ENCODE measurements at regions not wholly inside any gene's neighbourhood (a gene's known extent, or its start where the extent isn't known, plus 50 kb on each side); places are given as distances from the start of the nearest gene placed in this dataset.
"Not testable (repeated sequence)": the region's sequence is repeated elsewhere in the genome, so short reads cannot be mapped to it uniquely, and the experiment has no call there.

DNA sequence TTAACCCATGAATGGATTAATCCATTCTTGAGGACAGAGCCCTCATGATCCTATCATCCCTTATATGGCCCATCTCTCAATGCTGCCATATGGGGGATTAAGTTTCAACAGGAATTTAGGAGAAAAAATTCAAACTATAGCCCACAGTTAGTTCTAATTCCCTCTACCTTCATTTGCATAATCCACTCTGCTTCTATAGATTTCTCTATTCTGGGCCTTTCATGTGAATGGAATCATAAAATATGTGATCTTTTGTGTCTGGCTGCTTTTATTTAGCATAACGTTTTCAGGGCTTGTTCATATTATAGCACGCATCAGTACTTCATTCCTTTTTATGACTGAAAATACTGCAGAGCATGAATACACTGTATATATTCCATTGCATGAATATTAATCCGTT is 55.4 kb downstream of the CTSL start:
- DNase-seq, result no peak
- intact Hi-C loops (cut with micrococcal nuclease), result no loop called here
- no peak for ATAC-seq

DNA sequence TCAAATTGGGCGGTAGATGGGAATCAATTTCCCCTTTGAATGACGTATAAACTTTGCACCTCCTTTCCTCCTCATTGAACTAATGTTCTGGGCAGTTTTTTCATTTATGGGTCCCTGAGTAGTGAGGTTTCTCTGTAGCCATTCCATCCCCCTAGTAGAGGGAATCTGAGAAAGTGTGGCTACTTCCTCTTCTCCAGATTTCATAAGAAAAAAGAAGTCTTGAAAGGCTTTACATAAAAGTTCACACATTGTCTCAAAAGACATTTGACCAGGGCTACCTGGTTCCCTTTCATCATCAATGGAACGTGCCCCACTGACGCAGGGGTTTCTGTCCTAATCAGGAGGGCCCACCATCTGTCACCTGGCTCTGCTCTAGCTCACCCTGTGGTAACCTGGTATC is 57.3 kb downstream of the CTSL start:
- DNase-seq (no peak), ATAC-seq (no peak)
- intact Hi-C loops (cut with micrococcal nuclease), result no loop called here

DNA sequence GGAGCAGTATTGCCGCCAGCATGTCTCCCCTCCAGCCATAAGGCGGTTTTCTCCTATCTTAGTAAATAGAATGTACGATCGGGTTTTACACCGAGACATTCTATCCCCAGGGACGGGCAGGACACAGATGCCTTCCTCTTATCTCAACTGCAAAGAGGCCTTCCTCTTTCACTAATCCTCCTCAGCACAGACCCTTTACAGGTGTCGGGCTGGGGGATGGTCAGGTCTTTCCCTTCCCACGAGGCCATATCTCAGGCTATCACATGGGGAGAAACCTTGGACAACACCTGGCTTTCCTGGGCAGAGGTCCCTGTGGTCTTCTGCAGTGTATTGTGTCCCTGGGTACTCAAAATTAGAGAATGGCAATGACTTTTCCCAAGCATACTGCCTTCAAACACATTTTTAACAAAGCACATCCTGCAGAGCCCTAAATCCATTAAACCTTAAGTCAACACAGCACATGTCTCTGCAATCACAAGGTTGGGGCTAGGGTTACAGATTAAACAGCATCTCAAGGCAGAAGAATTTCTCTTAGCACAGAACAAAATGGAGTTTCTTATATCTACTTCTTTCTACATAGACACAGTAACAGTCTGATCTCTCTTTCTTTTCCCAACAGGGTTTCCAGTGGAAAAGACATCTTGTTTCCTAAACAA is 59.5 kb downstream of the CTSL start:
- DNase-seq; intact Hi-C loops (cut with micrococcal nuclease); ATAC-seq: not testable (repeated sequence)

DNA sequence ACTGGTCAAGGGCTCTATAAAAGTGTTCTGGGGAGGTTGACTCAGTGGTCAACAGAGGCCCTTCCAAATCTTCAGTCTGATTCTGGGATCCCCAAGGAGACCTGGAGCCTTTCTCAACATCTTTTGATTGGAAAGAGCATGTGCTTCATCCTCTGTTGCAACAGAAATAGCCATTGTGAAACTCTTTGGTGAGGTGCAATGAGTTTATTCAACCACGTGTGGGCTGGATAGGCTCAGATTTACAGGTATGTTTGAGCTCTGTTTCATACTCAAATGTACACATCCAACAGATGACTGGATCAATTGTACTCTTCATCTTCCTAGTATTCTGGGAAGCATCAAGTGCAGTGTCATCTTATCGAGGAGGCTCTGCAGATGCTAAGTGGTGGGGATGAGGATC is 60.5 kb downstream of the CTSL start:
- intact Hi-C loops (cut with micrococcal nuclease), result no loop called here
- DNase-seq, result no peak
- no peak for ATAC-seq

DNA sequence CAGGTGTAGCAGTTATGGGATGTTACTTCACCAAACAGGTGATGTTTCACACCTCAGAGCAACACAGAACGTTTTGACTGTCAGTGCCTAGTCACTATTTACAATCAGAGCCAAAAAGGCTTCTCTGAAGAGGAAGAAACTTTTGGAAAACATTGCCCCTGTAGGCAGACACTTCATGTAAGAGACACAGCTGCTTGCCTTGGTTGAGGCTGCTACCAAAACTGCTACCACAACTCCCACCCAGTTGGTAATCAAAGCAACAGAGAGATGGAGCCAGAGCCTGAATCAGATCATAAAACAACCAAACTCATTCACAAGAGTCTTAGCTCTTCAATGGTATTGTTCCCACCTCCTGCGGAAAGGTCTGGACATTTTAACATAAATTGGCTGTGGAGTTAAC is 61.0 kb downstream of the CTSL start:
- intact Hi-C loops (cut with micrococcal nuclease), result no loop called here
- DNase-seq, result no peak

DNA sequence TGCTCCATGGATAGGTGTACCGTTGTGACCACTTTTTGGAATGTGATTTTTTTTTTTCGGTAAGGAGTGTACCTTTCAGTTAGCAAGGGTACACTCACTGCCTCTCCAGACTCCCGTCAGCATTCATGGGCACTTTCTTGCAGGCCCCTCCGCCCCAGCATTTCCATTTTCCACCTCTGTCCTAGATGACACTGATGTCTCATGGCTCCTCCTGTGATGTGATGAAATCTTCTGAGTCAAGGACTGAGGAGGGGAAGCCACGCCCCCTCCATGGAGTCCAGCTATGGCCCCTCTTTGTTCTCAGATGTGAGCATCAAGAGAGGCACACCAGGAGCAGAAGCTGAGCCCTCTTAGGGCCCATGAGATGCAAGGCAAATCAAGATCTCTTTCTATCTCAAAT is 61.8 kb downstream of the CTSL start:
- DNase-seq (no peak), ATAC-seq (no peak)
- intact Hi-C loops (cut with micrococcal nuclease), result no loop called here

More for the DNA sequence above, 61.0 kb downstream of the CTSL start:
- no peak for ATAC-seq

DNA sequence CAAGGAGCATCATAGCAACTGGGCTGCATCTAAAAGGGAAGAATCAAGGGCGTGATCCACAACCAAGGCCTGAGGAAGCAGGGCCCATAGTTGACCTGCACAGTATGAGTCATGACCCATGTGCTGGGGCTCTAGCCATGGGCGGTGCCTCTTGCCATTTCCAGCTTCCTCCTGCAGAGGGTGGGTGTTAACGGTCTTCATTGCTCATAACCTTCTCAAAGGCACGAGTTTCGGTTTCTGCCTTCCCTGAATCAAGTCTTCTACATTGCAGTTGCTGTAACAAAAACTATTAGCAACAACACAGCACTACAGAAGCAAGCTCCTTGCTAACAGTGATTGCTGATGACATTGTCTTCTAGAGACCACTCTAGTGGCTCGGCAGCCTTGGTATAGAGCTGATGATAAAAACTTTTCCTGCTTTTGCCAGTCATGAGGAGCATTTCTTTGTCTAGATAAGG is 66.9 kb downstream of the CTSL start:
- DNase-seq (peak; percentile 56), ATAC-seq (peak; percentile 97)
- intact Hi-C loops (cut with micrococcal nuclease), result no loop called here

DNA sequence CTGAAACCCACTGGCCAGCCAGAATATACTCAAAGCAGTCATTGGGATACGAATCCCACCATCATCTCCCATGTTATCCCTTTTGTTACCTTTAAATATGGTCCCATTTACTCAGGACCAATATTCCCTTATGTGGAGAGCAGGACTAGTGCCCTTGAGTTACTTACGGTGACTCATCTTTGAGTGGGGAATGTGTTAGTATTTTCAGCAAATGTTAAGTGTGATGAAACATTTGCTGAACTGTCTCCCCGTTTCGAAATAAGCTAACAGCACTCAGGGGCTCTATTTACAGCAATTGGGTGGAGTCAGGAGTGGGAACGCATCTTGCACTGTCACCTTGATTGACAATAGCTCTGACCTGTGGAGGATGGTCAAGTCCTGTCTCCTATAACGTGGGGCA is 67.4 kb downstream of the CTSL start:
- no peak for DNase-seq
- peak; percentile 42 for ATAC-seq
- intact Hi-C loops (cut with micrococcal nuclease), result no loop called here

DNA sequence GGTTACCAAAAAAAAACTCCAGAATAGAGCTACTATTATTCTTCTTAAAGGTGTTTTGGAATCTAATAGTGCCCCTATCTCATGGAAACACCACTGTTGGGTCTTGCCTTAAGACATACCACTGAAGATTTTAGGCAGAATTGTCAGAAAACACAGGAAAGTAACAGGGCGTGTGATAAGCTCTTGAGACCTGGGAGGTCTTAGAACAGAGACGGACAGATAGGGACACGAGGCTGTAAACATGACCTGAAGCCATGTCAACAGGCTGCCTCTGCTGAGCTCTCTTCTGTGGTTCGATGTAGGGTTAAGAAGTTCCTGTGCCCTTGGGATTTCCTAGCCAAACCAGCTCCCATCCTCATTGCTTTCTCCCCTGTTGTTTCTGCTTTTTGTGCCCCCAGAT is 69.3 kb downstream of the CTSL start:
- DNase-seq (no peak), ATAC-seq (no peak)
- intact Hi-C loops (cut with micrococcal nuclease), result no loop called here

DNA sequence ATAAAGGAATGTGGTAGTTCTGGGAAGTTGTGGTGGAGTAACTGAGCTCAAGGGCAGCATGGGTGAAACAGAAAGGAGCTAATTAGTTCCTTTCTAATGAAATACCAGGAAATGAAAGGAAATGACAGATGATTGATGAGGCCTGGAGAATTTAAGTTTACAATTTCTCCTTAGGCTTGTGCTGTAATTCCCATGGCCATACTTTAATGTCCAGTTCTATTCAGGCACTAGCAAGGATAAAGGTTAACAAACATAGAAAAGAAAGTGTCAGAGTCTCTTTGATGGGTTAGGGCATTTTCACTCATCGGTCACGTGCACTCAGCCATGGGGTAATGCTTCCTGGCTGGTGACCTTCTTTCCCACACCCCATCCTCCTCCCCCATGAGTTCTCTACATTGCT is 70.3 kb downstream of the CTSL start:
- intact Hi-C loops (cut with micrococcal nuclease), result no loop called here
- no peak for DNase-seq
- ATAC-seq, result no peak

DNA sequence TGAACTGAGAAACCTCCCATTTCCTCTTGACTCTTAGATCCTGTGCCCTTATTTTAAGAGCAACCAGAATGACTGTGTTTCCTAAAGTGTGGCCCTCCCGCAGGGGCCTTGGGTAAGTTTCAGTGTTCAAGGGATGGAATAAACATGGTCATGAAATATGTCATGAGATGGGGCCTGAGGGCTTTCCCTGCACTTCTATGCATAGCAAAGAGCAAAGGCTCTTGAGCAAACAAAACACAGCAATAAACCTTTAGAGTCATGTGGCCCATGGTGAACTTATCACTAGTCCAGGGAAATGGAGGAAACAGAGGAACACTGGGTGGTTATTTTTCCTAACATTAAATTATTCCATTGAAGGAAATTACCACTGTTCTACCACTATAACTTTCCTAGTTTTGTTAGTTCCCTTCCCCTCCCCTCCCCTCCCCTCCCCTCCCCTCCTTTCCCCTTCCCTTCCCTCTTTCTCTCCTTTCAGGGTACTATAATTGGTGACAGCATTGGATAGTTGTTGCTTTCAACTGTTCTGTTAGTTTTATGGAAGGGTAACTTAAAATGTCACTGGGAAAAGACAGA is 72.4 kb downstream of the CTSL start:
- intact Hi-C loops (cut with micrococcal nuclease), result no loop called here
- DNase-seq (no peak), ATAC-seq (no peak)

DNA sequence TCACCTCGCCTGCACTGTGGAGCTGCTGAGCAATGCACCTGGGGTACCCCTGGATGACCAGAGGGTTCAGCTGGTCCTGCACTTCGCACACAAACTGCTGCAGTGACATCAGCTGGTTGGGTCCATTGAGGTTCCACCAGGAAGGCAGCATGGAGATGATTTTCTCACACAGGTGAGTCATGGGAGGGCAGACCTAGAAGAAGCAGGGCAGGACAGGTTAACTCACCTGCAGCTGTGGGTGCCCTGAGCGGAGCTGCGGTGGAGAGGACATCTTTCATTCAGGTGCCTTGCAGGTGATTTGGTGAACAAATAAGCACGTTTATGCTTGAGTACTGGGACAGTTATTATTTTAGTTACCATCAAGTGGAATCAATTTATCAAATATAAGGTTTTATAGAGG is 73.6 kb downstream of the CTSL start:
- ATAC-seq, result no peak
- intact Hi-C loops (cut with micrococcal nuclease), result no loop called here
- DNase-seq, result no peak

DNA sequence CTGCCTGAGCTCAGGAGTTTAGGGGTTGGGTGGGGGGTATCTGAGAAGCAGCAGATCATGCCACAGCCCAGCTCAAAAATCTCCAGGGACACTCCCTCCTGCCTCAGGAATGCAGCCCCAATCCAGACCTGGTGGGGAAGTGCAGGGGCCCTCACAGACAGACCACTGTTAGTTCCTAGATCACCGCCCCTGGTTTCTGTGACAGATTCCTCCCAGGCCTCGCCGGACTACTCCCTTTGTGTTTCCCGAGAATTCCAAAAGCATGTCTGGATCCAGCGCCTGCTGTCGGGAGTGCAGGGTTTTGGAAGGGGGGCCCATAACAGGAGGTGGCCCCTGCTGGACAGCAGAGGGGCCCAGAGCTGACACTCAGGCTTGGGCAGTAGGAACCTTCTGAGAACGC is 74.5 kb downstream of the CTSL start:
- ATAC-seq (no peak), DNase-seq (no peak)
- intact Hi-C loops (cut with micrococcal nuclease), result no loop called here

DNA sequence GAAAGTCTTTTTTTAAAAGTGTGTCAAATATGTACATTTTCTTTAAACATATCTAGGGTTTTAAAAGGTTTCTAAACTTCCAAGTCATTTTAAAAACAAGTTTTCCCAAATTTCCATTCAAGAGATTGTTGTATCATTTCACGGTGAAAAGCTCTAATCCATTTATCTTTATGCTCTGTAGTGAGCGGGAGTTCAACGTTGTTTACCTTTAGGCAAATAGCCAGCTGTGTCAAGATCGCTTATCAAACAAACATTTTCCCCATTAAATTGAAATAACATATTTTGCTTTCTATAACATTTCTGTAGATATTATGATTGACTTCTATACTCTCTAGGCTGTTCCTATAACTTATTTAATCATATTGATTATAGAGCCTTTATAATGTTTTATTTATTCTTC is 75.1 kb downstream of the CTSL start:
- DNase-seq (no peak), ATAC-seq (no peak)
- intact Hi-C loops (cut with micrococcal nuclease), result no loop called here

DNA sequence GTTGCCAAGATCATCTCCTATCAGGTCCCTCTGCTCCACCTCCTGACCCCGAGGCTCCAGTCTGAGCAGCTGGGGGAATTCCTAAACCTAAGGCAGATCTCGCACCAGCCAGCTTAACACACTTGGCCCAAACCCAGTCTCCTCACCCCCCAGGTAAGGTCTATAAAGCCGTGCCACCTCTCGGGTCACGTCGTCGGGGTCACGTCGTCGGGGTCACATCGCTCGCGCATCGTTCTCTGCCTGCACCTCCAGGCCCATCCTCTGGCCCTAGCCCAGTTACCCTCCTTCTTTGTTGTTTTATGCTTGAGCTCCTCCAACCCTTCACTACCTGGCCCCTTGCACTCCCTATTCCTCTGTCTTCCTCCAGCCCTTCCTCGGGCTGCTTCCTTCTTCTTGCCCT is 77.2 kb downstream of the CTSL start:
- DNase-seq, result no peak
- intact Hi-C loops (cut with micrococcal nuclease), result no loop called here
- no peak for ATAC-seq

DNA sequence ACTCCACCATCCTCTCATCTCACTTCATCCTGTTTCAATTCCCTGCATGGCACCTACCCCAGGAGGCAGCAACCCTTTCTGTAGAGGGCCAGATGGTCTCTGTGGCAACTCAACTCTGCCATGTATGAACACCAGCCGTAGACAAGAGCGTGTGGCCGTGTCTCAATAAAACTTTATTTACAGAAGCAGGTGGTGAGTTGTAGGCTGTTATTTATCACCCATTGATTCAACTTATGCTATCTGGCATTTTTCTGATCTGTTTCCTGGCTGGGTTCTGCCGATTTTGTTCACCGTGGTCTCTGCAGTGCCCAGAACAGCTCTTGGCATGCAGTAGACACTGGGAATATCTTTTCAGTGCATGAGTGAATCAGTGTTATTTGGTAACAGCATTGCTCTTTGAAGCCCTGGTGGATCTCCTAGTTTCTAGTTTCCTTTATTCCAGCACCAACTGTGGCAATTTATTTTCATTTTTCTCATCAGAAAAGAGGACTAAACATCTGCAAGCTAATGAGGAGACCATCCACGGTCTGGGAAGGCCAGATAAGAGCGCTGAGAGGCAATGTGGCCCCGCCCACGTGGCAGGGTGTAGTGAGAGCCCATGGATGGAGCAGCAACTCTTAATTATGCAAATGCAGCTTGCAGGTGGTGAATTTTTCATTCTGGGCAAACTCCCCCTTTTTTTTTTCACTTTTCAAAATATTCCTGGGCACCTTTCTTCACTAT is 77.9 kb downstream of the CTSL start:
- DNase-seq (no peak), ATAC-seq (no peak)
- intact Hi-C loops (cut with micrococcal nuclease), result no loop called here

DNA sequence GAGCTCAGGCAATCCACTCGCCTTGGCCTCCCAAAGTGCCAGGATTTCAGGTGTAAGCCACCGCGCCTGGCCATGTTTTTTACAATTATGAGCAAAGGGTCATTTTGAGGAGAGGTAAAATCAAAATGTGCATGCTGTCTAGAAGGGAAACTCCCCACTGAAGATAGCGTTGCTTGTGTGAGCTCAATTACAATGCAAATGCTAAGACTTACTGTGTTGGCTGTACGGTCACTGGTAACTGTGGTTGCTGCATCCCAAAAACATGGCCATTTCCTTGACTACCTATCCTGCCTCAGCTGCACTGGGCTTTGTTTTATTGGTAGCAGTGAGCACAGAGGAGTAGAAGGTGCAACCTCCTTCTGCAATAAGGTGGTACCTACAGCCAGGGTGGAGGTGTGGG is 77.4 kb upstream of the SPATA31E1 start:
- ATAC-seq, result no peak
- no peak for DNase-seq
- intact Hi-C loops (cut with micrococcal nuclease), result no loop called here

DNA sequence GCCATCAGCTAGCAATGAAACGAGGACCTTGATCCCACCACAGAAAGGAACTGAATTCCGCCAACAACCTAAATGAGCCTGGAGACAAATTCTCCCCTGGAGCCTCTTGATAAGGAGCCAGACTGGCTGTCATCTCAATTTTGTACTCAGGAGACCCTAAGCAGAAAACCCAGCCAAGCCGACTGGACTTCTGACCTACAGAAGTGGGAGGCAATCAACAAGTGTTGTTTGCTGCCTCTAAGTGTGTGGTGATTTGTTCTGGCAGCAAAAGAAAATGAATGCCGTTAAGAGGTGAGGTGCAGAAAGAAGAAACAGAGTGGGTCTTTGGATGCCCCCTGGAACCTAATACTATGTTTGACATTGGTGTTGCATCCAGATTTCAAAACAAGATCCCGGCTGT is 72.7 kb upstream of the SPATA31E1 start:
- ATAC-seq (no peak), DNase-seq (no peak)
- intact Hi-C loops (cut with micrococcal nuclease), result loop anchor here (5.0 kb wide), 1 partner anchor 128 kb away; no protein-coding TSS in a partner anchor

DNA sequence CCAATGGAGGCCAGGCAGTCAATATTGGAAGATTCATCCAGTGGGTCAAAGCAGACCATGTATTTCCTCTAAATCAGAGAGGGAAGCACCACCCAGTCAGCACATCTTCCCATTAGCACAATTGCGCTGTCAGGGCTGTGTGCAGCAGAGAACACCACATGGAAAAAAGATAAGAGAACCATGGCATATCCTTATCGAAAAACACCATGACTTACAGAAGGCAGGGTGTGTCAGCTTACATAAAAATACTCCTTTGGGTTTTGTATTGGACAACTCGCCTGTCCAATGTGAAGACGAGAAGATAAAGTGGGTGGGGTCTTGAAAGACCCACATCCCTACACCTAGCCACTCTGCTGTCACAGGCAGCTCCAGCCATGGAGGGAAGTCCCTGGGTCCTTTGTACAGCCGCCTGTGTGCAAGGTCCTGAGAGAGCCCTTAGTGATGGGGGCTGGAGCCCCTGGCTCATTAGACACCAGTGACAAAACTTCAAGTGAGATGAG is 71.9 kb upstream of the SPATA31E1 start:
- intact Hi-C loops (cut with micrococcal nuclease), result loop anchor here (5.0 kb wide), 1 partner anchor 128 kb away; no protein-coding TSS in a partner anchor
- DNase-seq (no peak), ATAC-seq (no peak)

DNA sequence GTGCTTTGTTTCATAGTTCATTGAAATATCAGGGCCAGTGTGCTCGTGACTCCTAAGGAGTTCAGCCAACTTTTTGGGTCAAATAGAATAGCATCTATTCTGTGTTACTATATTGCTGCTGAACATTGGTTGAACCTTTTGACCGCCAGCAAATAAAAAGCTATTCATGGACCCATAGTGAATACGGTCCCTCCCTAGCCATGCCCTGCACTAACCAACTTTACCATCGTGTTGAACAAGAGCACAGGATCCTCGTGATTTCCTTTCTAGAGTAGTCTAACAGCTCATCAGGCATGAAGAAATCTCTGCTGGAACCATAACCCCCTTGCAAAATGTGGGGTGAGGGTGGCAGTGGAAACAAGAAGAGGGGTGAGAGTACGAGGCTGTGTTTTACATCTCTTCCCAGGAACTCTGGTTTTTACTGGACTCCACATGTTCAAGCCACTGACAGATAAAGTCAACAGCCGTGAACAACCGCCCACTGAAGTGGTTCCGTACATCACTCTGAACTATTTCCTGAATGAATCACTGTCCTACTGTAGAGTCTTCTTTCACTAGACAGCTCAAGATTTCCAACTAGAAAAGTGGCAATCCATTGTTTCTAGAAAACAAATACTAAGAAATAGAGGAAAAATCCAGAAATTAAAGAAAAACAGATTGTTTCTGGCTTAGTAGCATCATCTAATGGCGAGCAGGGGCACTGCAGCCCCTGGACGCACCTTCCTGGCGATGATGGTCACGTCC is 70.1 kb upstream of the SPATA31E1 start:
- ATAC-seq, result peak; percentile 34
- intact Hi-C loops (cut with micrococcal nuclease), result loop anchor here (5.0 kb wide), 1 partner anchor 130 kb away; no protein-coding TSS in a partner anchor
- DNase-seq, result no peak

Measured in left ventricle myocardium superior (tissue), 1 donor.